Tibial nerve (tissue), 4 donors: ENCODE measurements at regions not wholly inside any gene's neighbourhood (a gene's known extent, or its start where the extent isn't known, plus 50 kb on each side); places are given as distances from the start of the nearest gene placed in this dataset.
"Not testable (repeated sequence)": the region's sequence is repeated elsewhere in the genome, so short reads cannot be mapped to it uniquely, and the experiment has no call there.

ENCODE experiments used
- DNase-seq, 2 donors: peaks; one replicate each; pipeline ENCODE4 v3.0.0-alpha.2; 2019; ENCODE audit warnings: low spot score in 2 of 2
- H3K27ac ChIP-seq, 4 donors: fragments of 200-600 bp; sonication (generic) in 3 of 4; one replicate each; pipeline ENCODE4 v1.5.1; 2017 to 2019; ENCODE audit warnings: mild to moderate bottlenecking in 1 of 4
- H3K27me3 ChIP-seq, 2 donors: fragments of 200-600 bp; sonication (generic) in 1 of 2; one replicate each; pipeline versions ENCODE4 v1.5.1 to v1.6.0; 2017 to 2019
- H3K36me3 ChIP-seq, 3 donors: fragments of 200-600 bp; sonication (generic); one replicate each; pipeline ENCODE4 v1.5.1; 2018 to 2019
- H3K4me1 ChIP-seq, 4 donors: fragments of 200-600 bp; sonication (generic) in 3 of 4; one replicate each; pipeline ENCODE4 v1.5.1; 2017 to 2019
- H3K4me3 ChIP-seq, 4 donors: fragments of 200-600 bp; sonication (generic) in 3 of 4; one replicate each; pipeline ENCODE4 v1.5.1; 2017 to 2019; ENCODE audit warnings: mild to moderate bottlenecking in 1 of 4, moderate library complexity in 1 of 4
- H3K9me3 ChIP-seq, 4 donors: fragments of 200-600 bp; sonication (generic) in 3 of 4; one replicate each; pipeline ENCODE4 v1.5.1; 2017 to 2019
- CTCF ChIP-seq, 5 experiments: fragments of 200-600 bp in 3 of 5; fragments of 450-650 bp in 2 of 5; sonication (generic) in 3 of 5; IDR thresholded peaks; one replicate each; pipeline ENCODE4 v1.5.1; 2016 to 2019; ENCODE audit warnings: antibody characterized with exemption in 5 of 5, mild to moderate bottlenecking in 3 of 5, moderate library complexity in 2 of 5
- EP300 ChIP-seq, 2 donors: sonication (generic); formaldehyde crosslinking; IDR thresholded peaks; one replicate each; pipeline ENCODE4 v1.6.1; 2017; ENCODE audit warnings: antibody characterized with exemption in 2 of 2, mild to moderate bottlenecking in 1 of 2
- POLR2A ChIP-seq, 2 donors: fragments of 450-650 bp; IDR thresholded peaks; one replicate each; pipeline ENCODE4 v1.6.1; 2017; ENCODE audit warnings: antibody characterized with exemption in 2 of 2, mild to moderate bottlenecking in 2 of 2, moderate library complexity in 2 of 2
- WGBS, 2 donors: methylation state at CpG; one replicate each; pipeline ENCODE4 v1.1.5; 2018; 5-methylcytosine and 5-hydroxymethylcytosine counted together

GRCh38 chr2:125652280-125652679, 1003.7 kb upstream of the GYPC start:
- Histone ChIP-seq H3K9me3 (no peaks in the 10 kb centered on the region), H3K36me3 (no peaks in the 10 kb centered on the region), H3K4me1 (no peaks in the 10 kb centered on the region), H3K4me3 (no peak overlapping the region), H3K27me3 (no peaks in the 10 kb centered on the region), H3K27ac (no peak overlapping the region)
- 47 to 60% methylated on average over 3 of the region's 3 CpGs for WGBS, 2 donors
- TF ChIP-seq POLR2A (IDR thresholded peaks at IDR 0.05) (no peak), CTCF (IDR thresholded peaks at IDR 0.05) (no peak), EP300 (IDR thresholded peaks at IDR 0.05) (no peak)
- no peak for DNase-seq

DNA sequence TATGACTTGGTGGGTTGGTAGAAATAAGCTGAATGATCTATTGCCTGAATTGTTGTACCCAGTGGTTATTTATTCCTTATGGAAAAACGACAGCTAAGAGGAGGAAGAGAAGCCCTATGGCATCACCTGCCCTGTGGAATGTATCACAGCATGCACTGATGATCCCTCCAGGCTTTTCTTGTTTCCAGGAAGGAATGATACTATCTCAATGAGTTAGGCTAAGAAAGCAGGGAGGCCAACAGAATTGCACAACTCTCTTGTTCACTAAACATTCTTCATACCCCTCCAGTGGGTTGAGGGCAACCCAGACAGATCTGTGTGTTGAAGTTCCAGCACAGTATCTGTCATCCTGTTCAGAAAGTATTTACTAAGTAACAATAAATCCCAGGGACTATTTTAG, 1001.7 kb upstream of the GYPC start:
- WGBS, 2 donors, result 54 to 65% methylated on average over 1 of the region's 1 CpG
- H3K36me3 ChIP-seq, result no peaks in the 10 kb centered on the region
- H3K9me3 ChIP-seq, result no peaks in the 10 kb centered on the region
- TF ChIP-seq EP300 (IDR thresholded peaks at IDR 0.05) (no peak), POLR2A (IDR thresholded peaks at IDR 0.05) (no peak), CTCF (IDR thresholded peaks at IDR 0.05) (no peak)
- H3K27me3 ChIP-seq, result no peaks in the 10 kb centered on the region
- H3K4me1 ChIP-seq, result no peaks in the 10 kb centered on the region
- DNase-seq, result no peak
- no peak overlapping the region for H3K27ac ChIP-seq
- H3K4me3 ChIP-seq, result no peak overlapping the region

DNA sequence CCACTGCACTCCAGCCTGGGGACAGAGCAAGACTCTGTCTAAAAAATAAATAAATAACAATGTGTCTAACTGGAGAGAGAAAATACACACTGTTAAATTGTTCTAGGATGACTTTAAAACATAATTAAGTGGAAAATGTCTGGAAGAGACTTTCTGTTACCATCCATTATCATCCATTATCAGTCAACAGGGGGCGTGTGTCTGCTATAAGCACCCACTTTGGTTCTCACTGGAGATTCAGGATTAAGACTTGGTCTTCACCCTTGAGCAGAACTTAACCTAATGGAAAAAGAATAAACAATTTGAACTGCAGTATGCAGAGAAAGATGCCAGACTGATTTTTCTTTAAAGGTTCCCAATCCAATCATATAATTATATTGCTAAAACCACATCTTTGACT, 999.8 kb upstream of the GYPC start:
- no peak overlapping the region for H3K27ac ChIP-seq
- H3K9me3 ChIP-seq, result no peaks in the 10 kb centered on the region
- no peak for TF ChIP-seq EP300 (IDR thresholded peaks at IDR 0.05)
- no peak for TF ChIP-seq POLR2A (IDR thresholded peaks at IDR 0.05)
- TF ChIP-seq CTCF (IDR thresholded peaks at IDR 0.05), result no peak
- no peaks in the 10 kb centered on the region for H3K36me3 ChIP-seq
- DNase-seq, result no peak
- H3K4me1 ChIP-seq, result no peaks in the 10 kb centered on the region
- 50 to 68% methylated on average over 1 of the region's 1 CpG for WGBS, 2 donors
- no peak overlapping the region for H3K4me3 ChIP-seq
- H3K27me3 ChIP-seq, result no peaks in the 10 kb centered on the region

GRCh38 chr2:125658583-125658982, 997.4 kb upstream of the GYPC start:
- no peak overlapping the region for H3K4me3 ChIP-seq
- no peak for DNase-seq
- no peaks in the 10 kb centered on the region for H3K9me3 ChIP-seq
- H3K4me1 ChIP-seq, result no peaks in the 10 kb centered on the region
- H3K36me3 ChIP-seq, result no peaks in the 10 kb centered on the region
- no peaks in the 10 kb centered on the region for H3K27me3 ChIP-seq
- 82 to 89% methylated on average over 5 of the region's 5 CpGs for WGBS, 2 donors
- H3K27ac ChIP-seq, result no peak overlapping the region
- no peak for TF ChIP-seq EP300 (IDR thresholded peaks at IDR 0.05)
- TF ChIP-seq POLR2A (IDR thresholded peaks at IDR 0.05), result no peak
- no peak for TF ChIP-seq CTCF (IDR thresholded peaks at IDR 0.05)

DNA sequence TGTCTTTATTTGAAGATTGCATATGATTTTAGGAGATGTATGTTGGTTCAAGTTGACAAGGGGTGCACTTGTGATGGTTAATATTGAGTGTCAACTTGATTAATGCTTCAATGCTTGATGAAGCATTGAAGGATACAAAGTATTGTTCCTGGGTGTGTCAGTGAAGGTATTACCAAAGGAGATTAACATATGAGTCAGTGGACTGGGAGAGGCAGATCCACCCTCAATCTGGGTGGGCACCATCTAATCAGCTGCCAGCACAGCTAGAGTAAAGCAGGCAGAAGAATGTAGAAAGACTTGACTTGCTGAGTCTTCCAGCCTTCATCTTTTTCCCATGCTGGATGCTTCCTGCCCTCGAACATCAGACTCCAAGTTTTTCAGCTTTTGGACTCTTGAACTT, 995.6 kb upstream of the GYPC start:
- not testable (repeated sequence) for H3K27ac ChIP-seq, DNase-seq, H3K9me3 ChIP-seq, H3K4me3 ChIP-seq, H3K36me3 ChIP-seq, H3K4me1 ChIP-seq, H3K27me3 ChIP-seq
- 59 to 70% methylated on average over 1 of the region's 1 CpG for WGBS, 2 donors

- H3K9me3 ChIP-seq, result no peaks in the 10 kb centered on the region
- H3K27ac ChIP-seq, result no peak overlapping the region
- no peak for TF ChIP-seq CTCF (IDR thresholded peaks at IDR 0.05)
- TF ChIP-seq EP300 (IDR thresholded peaks at IDR 0.05), result no peak
- TF ChIP-seq POLR2A (IDR thresholded peaks at IDR 0.05), result no peak
- WGBS, 2 donors, result 74 to 75% methylated on average over 3 of the region's 3 CpGs
- H3K36me3 ChIP-seq, result no peaks in the 10 kb centered on the region
- no peaks in the 10 kb centered on the region for H3K4me1 ChIP-seq
- no peak overlapping the region for H3K4me3 ChIP-seq
- H3K27me3 ChIP-seq, result no peaks in the 10 kb centered on the region
- no peak for DNase-seq
Observed at GRCh38 chr2:125667630-125668029, 988.3 kb upstream of the GYPC start.
